ENCODE measurements at regions not wholly inside any gene's neighbourhood (a gene's known extent, or its start where the extent isn't known, plus 50 kb on each side); places are given as distances from the start of the nearest gene placed in this dataset.

GRCh38 chr11:23252426-23252825 lies 392.2 kb upstream of the CCDC179 start:
- TF ChIP-seq POLR2AphosphoS5 (IDR thresholded peaks at IDR 0.05; ENCODE audit: insufficient read depth in 1 of 2, low read depth in 1 of 2) (no peak), POLR2A (IDR thresholded peaks at IDR 0.05) (no peak), CTCF (IDR thresholded peaks at IDR 0.05) (no peak)
